Loucy (cell line): ENCODE measurements at regions not wholly inside any gene's neighbourhood (a gene's known extent, or its start where the extent isn't known, plus 50 kb on each side); places are given as distances from the start of the nearest gene placed in this dataset.

ENCODE experiments used
- H2AFZ ChIP-seq: fragments of 200-600 bp; sonication (generic); 2 replicates; pipeline ENCODE4 v1.6.0; 2016; ENCODE audit warnings: antibody characterized with exemption, mild to moderate bottlenecking, low read length, moderate library complexity
- H3F3A ChIP-seq: fragments of 200-600 bp; 2 replicates; pipeline ENCODE4 v1.6.0; 2016; ENCODE audit warnings: antibody characterized with exemption, low read depth, mild to moderate bottlenecking
- H3K27me3 ChIP-seq: fragments of 200-600 bp; sonication (generic); 2 replicates; pipeline ENCODE4 v1.6.1; 2014; ENCODE audit warnings: low read length, mild to moderate bottlenecking; ENCODE audit not compliant: insufficient read depth, poor library complexity, severe bottlenecking
- H3K36me3 ChIP-seq: fragments of 200-600 bp; sonication (generic); 2 replicates; pipeline ENCODE4 v1.6.1; 2016; ENCODE audit warnings: low read length; ENCODE audit not compliant: insufficient read depth
- H3K4me1 ChIP-seq: fragments of 200-600 bp; sonication (generic); 2 replicates; pipeline ENCODE4 v1.5.1; 2014; ENCODE audit warnings: low read length, mild to moderate bottlenecking; ENCODE audit not compliant: insufficient read depth, poor library complexity, severe bottlenecking
- H3K4me2 ChIP-seq: fragments of 200-600 bp; sonication (generic); 2 replicates; pipeline ENCODE4 v1.6.0; 2014; ENCODE audit warnings: antibody characterized with exemption, low read length, low read depth, mild to moderate bottlenecking; ENCODE audit not compliant: poor library complexity, severe bottlenecking
- H3K4me3 ChIP-seq: fragments of 200-600 bp; sonication (generic); 2 replicates; pipeline ENCODE4 v1.5.1; 2014; ENCODE audit warnings: low read length, mild to moderate bottlenecking, mixed read lengths; ENCODE audit not compliant: poor library complexity, severe bottlenecking
- H3K79me2 ChIP-seq: fragments of 200-600 bp; sonication (generic); 2 replicates; pipeline ENCODE4 v1.6.1; 2014; ENCODE audit warnings: low read length; ENCODE audit not compliant: insufficient read depth
- H3K9ac ChIP-seq: fragments of 200-600 bp; sonication (generic); 2 replicates; pipeline ENCODE4 v1.6.0; 2014; ENCODE audit warnings: mild to moderate bottlenecking, low read depth, low read length, moderate library complexity; ENCODE audit not compliant: poor library complexity, severe bottlenecking
- H3K9me2 ChIP-seq: fragments of 200-600 bp; sonication (generic); replicated peaks from 2 replicates; pipeline ENCODE4 v1.6.1; 2016; ENCODE audit warnings: low read depth, low read length, mixed read lengths
- H3K9me3 ChIP-seq: fragments of 200-600 bp; sonication (generic); 2 replicates; pipeline ENCODE4 v1.6.1; 2014; ENCODE audit warnings: mild to moderate bottlenecking, antibody characterized with exemption, low read length, low read depth; ENCODE audit not compliant: insufficient read depth
- H4K20me1 ChIP-seq: fragments of 200-600 bp; sonication (generic); 2 replicates; pipeline ENCODE4 v1.6.0; 2014; ENCODE audit warnings: antibody characterized with exemption, low read length, mild to moderate bottlenecking; ENCODE audit not compliant: insufficient read depth, poor library complexity, severe bottlenecking
- CTCF ChIP-seq: fragments of 200-600 bp; sonication (generic); conservative IDR thresholded peaks from 2 replicates; pipeline ENCODE4 v1.5.1; 2014; ENCODE audit warnings: mild to moderate bottlenecking, antibody characterized with exemption, low read length
- EZH2phosphoT487 ChIP-seq: fragments of 200-600 bp; IDR thresholded peaks from 2 replicates; pipeline ENCODE4 v1.6.1; 2018; ENCODE audit warnings: antibody characterized with exemption, mild to moderate bottlenecking, moderate library complexity, borderline replicate concordance

GRCh38 chr11:92297567-92298553 lies 73.2 kb downstream of the FAT3 start:
- no peaks in the 10 kb centered on the region for H3K4me1 ChIP-seq
- no peaks in the 10 kb centered on the region for H3F3A ChIP-seq
- H3K27me3 ChIP-seq: no peaks in the 10 kb centered on the region
- no peak for TF ChIP-seq EZH2phosphoT487
- TF ChIP-seq CTCF: no peak
- no peaks in the 10 kb centered on the region for H4K20me1 ChIP-seq
- no peak overlapping the region for H3K4me2 ChIP-seq
- no peak overlapping the region for H3K4me3 ChIP-seq
- no peak overlapping the region for H3K9ac ChIP-seq
- no peaks in the 10 kb centered on the region for H3K36me3 ChIP-seq
- no peaks in the 10 kb centered on the region for H3K9me3 ChIP-seq
- no peaks in the 10 kb centered on the region for H3K79me2 ChIP-seq
- no peak overlapping the region for H2AFZ ChIP-seq
- no peaks in the 10 kb centered on the region for H3K9me2 ChIP-seq

- H3K4me1 ChIP-seq: no peaks in the 10 kb centered on the region
- no peaks in the 10 kb centered on the region for H3K36me3 ChIP-seq
- no peaks in the 10 kb centered on the region for H3K9me2 ChIP-seq
- no peak overlapping the region for H3K9ac ChIP-seq
- H3K9me3 ChIP-seq: no peaks in the 10 kb centered on the region
- no peak overlapping the region for H2AFZ ChIP-seq
- no peaks in the 10 kb centered on the region for H4K20me1 ChIP-seq
- H3F3A ChIP-seq: no peaks in the 10 kb centered on the region
- H3K4me2 ChIP-seq: no peak overlapping the region
- no peak for TF ChIP-seq EZH2phosphoT487
- H3K4me3 ChIP-seq: no peak overlapping the region
- H3K79me2 ChIP-seq: no peaks in the 10 kb centered on the region
- no peaks in the 10 kb centered on the region for H3K27me3 ChIP-seq
These were observed 76.3 kb downstream of the FAT3 start for GRCh38 chr11:92300876-92301275.

GRCh38 chr11:92302770-92303169 lies 78.2 kb downstream of the FAT3 start:
- Histone ChIP-seq H3K9me3 (no peaks in the 10 kb centered on the region), H3F3A (no peaks in the 10 kb centered on the region), H2AFZ (no peak overlapping the region), H3K36me3 (no peaks in the 10 kb centered on the region), H3K4me1 (no peaks in the 10 kb centered on the region), H3K9ac (no peak overlapping the region), H3K27me3 (no peaks in the 10 kb centered on the region), H3K9me2 (no peaks in the 10 kb centered on the region), H3K4me2 (no peak overlapping the region), H4K20me1 (no peaks in the 10 kb centered on the region), H3K79me2 (no peaks in the 10 kb centered on the region), H3K4me3 (no peak overlapping the region)
- TF ChIP-seq EZH2phosphoT487 (no peak), CTCF (no peak)

- Histone ChIP-seq H3K4me2 (no peak overlapping the region), H3K9me2 (no peaks in the 10 kb centered on the region)
These were observed 79.7 kb downstream of the FAT3 start for GRCh38 chr11:92304271-92304670.

More at GRCh38 chr11:92304271-92304670, 79.7 kb downstream of the FAT3 start:
- no peak overlapping the region for H2AFZ ChIP-seq
- no peaks in the 10 kb centered on the region for H3K79me2 ChIP-seq
- no peaks in the 10 kb centered on the region for H3K4me1 ChIP-seq
- H4K20me1 ChIP-seq: no peaks in the 10 kb centered on the region
- no peak for TF ChIP-seq EZH2phosphoT487
- no peak for TF ChIP-seq CTCF
- no peaks in the 10 kb centered on the region for H3K36me3 ChIP-seq
- H3K9ac ChIP-seq: no peak overlapping the region
- H3K27me3 ChIP-seq: no peaks in the 10 kb centered on the region
- H3F3A ChIP-seq: no peaks in the 10 kb centered on the region
- H3K4me3 ChIP-seq: no peak overlapping the region
- no peaks in the 10 kb centered on the region for H3K9me3 ChIP-seq
